Left lung (tissue), 4 donors: ENCODE measurements at regions not wholly inside any gene's neighbourhood (a gene's known extent, or its start where the extent isn't known, plus 50 kb on each side); places are given as distances from the start of the nearest gene placed in this dataset.

Experiments used
- ATAC-seq: fragments of 200-7000 bp; cut with Tn5 transposase; one replicate; pipeline ENCODE4 v1.9.1; 2020; ENCODE audit warnings: moderate library complexity
- DNase-seq, 4 donors: peaks; one replicate each; pipeline ENCODE4 v3.0.0-alpha.2; 2013 to 2020
- H3K27ac ChIP-seq, 2 donors: fragments of 200-600 bp; sonication (generic) in 1 of 2; one replicate each; pipeline versions ENCODE4 v1.5.0 to v1.8.0; 2020 to 2021
- H3K27me3 ChIP-seq, 2 donors: fragments of 200-600 bp; sonication (generic) in 1 of 2; one replicate each; pipeline versions ENCODE4 v1.5.0 to v1.8.0; 2020 to 2021
- H3K36me3 ChIP-seq, 2 donors: fragments of 200-600 bp; sonication (generic) in 1 of 2; one replicate each; pipeline versions ENCODE4 v1.5.0 to v1.8.0; 2020 to 2021
- H3K4me1 ChIP-seq, 2 donors: fragments of 200-600 bp; one replicate each; pipeline ENCODE4 v1.8.0; 2021
- H3K4me3 ChIP-seq, 2 donors: fragments of 200-600 bp; sonication (generic) in 1 of 2; one replicate each; pipeline versions ENCODE4 v1.5.0 to v1.8.0; 2020 to 2021; ENCODE audit warnings: mild to moderate bottlenecking in 1 of 2
- H3K9me3 ChIP-seq, 2 donors: fragments of 200-600 bp; sonication (generic) in 1 of 2; one replicate each; pipeline versions ENCODE4 v1.5.0 to v1.8.0; 2020 to 2021
- intact Hi-C, 2 donors: fragments of 100-400 bp; cut with DNase I; formaldehyde crosslinking; loops; one replicate each; pipeline versions ENCODE4 v1.11.2 to v1.14.2; 2022
- TF ChIP-seq, protein P1 (sequence below), 2 donors: fragments of 200-600 bp; sonication (generic) in 1 of 2; IDR thresholded peaks; one replicate each; pipeline versions ENCODE4 v1.5.0 to v1.8.0; 2021; ENCODE audit warnings: antibody characterized with exemption in 2 of 2
- donor health status: DM: no; HTN: yes; CAD: no.
- donor health status: DM: no; HTN: no; CAD: no.

DNA sequence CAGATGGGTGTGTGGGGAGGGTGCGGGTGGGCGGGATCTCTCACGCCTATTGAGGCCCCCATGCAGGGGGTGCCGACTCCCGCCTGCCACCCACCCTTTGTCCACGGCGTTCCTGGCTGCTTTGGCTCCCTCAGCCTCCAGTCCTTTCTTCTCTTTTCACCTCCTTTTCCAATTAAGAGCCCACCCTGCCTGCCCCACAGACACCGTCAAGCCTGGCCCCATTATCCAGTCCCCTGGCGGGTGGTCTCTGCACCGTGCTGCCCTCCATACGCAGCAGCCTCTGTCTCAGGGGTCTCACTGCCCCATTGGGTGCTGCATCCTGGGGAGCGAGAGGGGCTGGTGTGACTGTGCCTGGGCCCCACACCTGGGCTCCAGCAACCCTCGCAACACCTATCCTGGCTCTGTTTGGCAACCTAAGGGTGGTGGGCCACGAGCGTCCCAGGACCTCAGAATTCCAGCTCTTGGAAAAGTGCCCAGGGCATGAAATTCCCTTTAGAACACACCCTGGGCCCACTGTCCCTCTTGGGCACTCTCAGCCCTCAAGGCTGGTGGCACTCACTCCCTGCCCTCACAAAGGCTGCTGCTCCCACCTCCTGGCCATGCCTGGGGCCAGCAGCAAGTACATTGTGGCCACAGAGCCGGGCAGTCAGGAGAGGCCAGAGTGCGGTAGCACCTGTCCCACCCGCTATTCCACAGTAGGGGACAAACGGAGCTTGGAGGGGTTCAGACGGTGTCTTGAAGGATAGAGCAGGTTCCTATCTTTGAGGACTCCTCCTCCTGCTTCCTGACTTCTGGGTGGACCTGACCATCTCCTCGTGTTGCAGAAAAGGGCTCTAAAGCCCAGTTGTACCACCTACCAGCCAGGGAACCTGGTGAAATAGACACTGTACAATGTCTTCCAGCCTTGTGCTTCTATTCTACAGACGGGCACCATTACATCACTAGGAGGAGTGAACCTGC lies 114.1 kb downstream of the KIF26A start:
- H3K4me3 ChIP-seq, result no peak overlapping the region
- DNase-seq (no peak), ATAC-seq (no peak)
- TF ChIP-seq, protein P1, sequence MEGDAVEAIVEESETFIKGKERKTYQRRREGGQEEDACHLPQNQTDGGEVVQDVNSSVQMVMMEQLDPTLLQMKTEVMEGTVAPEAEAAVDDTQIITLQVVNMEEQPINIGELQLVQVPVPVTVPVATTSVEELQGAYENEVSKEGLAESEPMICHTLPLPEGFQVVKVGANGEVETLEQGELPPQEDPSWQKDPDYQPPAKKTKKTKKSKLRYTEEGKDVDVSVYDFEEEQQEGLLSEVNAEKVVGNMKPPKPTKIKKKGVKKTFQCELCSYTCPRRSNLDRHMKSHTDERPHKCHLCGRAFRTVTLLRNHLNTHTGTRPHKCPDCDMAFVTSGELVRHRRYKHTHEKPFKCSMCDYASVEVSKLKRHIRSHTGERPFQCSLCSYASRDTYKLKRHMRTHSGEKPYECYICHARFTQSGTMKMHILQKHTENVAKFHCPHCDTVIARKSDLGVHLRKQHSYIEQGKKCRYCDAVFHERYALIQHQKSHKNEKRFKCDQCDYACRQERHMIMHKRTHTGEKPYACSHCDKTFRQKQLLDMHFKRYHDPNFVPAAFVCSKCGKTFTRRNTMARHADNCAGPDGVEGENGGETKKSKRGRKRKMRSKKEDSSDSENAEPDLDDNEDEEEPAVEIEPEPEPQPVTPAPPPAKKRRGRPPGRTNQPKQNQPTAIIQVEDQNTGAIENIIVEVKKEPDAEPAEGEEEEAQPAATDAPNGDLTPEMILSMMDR (IDR thresholded peaks at IDR 0.05), result no peak
- peaks cover 0 to 7% of the 10 kb centered on the region in 2 donors for H3K27me3 ChIP-seq
- H3K9me3 ChIP-seq, result no peaks in the 10 kb centered on the region
- H3K4me1 ChIP-seq, result no peaks in the 10 kb centered on the region
- intact Hi-C loops, result no loop called here
- no peak overlapping the region for H3K27ac ChIP-seq
- H3K36me3 ChIP-seq, result no peaks in the 10 kb centered on the region

DNA sequence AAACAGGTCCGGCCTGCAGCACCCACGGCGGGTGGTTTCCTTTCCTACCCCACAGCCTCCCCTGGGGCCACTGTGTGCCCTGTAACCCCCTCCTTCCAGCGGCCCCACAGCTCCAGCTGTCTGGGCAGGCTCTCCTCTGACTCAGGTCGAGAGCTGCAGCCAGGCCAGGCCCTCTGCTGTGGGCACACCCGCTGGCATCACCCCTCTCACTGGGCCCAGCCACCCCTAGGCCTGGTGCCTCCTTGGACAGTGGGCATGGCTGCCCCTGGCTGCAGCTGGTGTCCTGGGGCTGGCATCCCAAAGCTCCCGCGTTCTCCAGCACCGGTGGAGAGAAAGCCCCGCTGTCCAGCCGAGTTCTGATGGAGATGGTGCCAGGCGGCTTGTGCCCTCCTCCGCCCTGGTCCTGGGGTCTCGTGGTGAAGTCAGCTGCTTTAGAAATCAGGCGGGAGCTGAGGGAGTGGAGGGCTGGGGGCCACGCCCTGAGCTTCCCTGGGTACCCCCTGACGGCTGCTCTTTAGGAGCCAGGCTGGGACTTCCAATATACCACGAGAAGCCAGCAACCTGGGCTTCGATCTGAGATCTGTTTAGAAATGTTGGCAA lies 114.9 kb downstream of the KIF26A start:
- DNase-seq (peak in 1 of 4 donors; percentile 73), ATAC-seq (no peak)
- Histone ChIP-seq H3K4me3 (no peak overlapping the region), H3K27ac (no peak overlapping the region), H3K4me1 (no peaks in the 10 kb centered on the region), H3K36me3 (no peaks in the 10 kb centered on the region), H3K9me3 (no peaks in the 10 kb centered on the region), H3K27me3 (peaks cover 0 to 7% of the 10 kb centered on the region in 2 donors)
- TF ChIP-seq, protein P1 (IDR thresholded peaks at IDR 0.05), result no peak
- intact Hi-C loops, result no loop called here

- Histone ChIP-seq H3K27me3 (peaks cover 0 to 7% of the 10 kb centered on the region in 2 donors), H3K4me1 (no peaks in the 10 kb centered on the region), H3K27ac (no peak overlapping the region), H3K36me3 (no peaks in the 10 kb centered on the region), H3K9me3 (no peaks in the 10 kb centered on the region), H3K4me3 (no peak overlapping the region)
- DNase-seq (peak in 1 of 4 donors; percentile 70), ATAC-seq (no peak)
- intact Hi-C loops, result no loop called here
- TF ChIP-seq, protein P1 (IDR thresholded peaks at IDR 0.05), result no peak
These were observed 115.5 kb downstream of the KIF26A start for GRCh38 chr14:104253901-104254353.

DNA sequence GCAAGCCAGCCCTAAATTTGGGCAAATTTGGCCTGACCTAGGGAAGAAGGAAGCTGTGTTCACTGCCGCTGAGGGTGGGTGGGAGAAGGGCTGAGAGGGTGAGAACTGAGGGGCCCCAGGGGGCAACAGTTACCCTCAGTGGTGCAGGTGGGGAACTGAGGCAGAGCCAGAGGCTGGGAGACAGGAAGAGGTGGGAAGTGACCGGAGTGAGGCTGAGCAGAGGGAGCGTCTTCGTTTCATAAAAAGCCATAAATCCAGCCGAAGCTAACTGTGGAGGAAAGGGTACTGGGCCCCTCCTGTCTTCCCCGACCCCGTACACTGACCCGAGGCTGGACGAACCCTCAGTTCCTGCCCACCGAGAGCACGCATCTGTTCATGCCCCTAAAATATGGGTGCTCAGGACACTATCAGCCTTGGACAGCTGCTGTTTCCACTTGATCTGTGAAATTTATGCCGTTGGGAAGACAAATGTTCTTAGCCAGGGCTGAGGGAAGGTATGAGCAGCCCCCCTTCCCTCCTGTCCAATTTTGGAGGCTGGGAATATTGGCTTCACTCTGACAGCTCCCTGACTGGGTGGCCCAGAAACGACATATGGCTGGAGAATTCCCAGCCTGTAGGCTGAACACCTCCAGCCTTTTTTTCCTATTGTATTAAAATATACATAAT lies 116.5 kb downstream of the KIF26A start:
- H3K27ac ChIP-seq, result no peak overlapping the region
- DNase-seq, result peak in 1 of 4 donors; percentile 13
- no peaks in the 10 kb centered on the region for H3K36me3 ChIP-seq
- peaks cover 0 to 7% of the 10 kb centered on the region in 2 donors for H3K27me3 ChIP-seq
- intact Hi-C loops, result no loop called here
- no peak overlapping the region for H3K4me3 ChIP-seq
- H3K9me3 ChIP-seq, result no peaks in the 10 kb centered on the region
- H3K4me1 ChIP-seq, result no peaks in the 10 kb centered on the region
- ATAC-seq, result no peak
- TF ChIP-seq, protein P1 (IDR thresholded peaks at IDR 0.05), result no peak

GRCh38 chr14:104256025-104256424 lies 117.6 kb downstream of the KIF26A start:
- Histone ChIP-seq H3K4me3 (no peak overlapping the region), H3K27ac (no peak overlapping the region), H3K27me3 (peaks cover 0 to 7% of the 10 kb centered on the region in 2 donors), H3K9me3 (peaks cover 0 to 6% of the 10 kb centered on the region in 2 donors), H3K4me1 (no peaks in the 10 kb centered on the region), H3K36me3 (no peaks in the 10 kb centered on the region)
- ATAC-seq (no peak), DNase-seq (no peak)
- TF ChIP-seq, protein P1 (IDR thresholded peaks at IDR 0.05), result no peak
- intact Hi-C loops, result no loop called here
